PC-3 (cell line): ENCODE measurements at regions not wholly inside any gene's neighbourhood (a gene's known extent, or its start where the extent isn't known, plus 50 kb on each side); places are given as distances from the start of the nearest gene placed in this dataset.

Source experiments
- ATAC-seq: fragments of 200-7000 bp; cut with Tn5 transposase; 2 replicates; pipeline ENCODE4 v1.9.1; 2020; ENCODE audit warnings: mild to moderate bottlenecking, moderate library complexity
- BruUV-seq: library from RNA; stranded (reverse); fragments of 400-500 nt; replicated peaks from 2 replicates; lab custom pipeline; 2021; lab: Mats Ljungman, UMichigan
- CTCF ChIA-PET: fragments of 300-600 bp; sonication (Branson Sonifier 250); formaldehyde crosslinking; loops from one replicate; lab custom pipeline; 2022; ENCODE audit warnings: antibody characterized with exemption; lab: Charles Lee
- POLR2A ChIA-PET: fragments of 300-600 bp; sonication (Branson Sonifier 250); formaldehyde crosslinking; loops from one replicate; lab custom pipeline; 2022; ENCODE audit warnings: antibody characterized with exemption; ENCODE audit not compliant: unreplicated experiment; lab: Charles Lee
- DNase-seq: peaks from one replicate; pipeline ENCODE4 v3.0.0-alpha.2; 2015
- H2AFZ ChIP-seq: fragments of 300-600 bp; sonication (generic); 2 replicates; pipeline ENCODE4 v1.6.0; 2016; ENCODE audit warnings: antibody characterized with exemption, low read length
- H3F3A ChIP-seq: fragments of 300-600 bp; sonication (generic); one replicate; pipeline ENCODE4 v1.6.0; 2017; ENCODE audit warnings: antibody characterized with exemption, low read length, control low read depth, mild to moderate bottlenecking; ENCODE audit not compliant: unreplicated experiment
- H3K27ac ChIP-seq: fragments of 300-600 bp; sonication (generic); 2 replicates; pipeline ENCODE4 v1.5.1; 2016; ENCODE audit warnings: mild to moderate bottlenecking, low read length
- H3K27me3 ChIP-seq: fragments of 300-600 bp; sonication (generic); 2 replicates; pipeline ENCODE4 v1.6.1; 2016; ENCODE audit warnings: low read length, mixed read lengths
- H3K36me3 ChIP-seq: fragments of 300-600 bp; sonication (generic); 2 replicates; pipeline ENCODE4 v1.6.1; 2016; ENCODE audit warnings: low read depth, mixed run types, low read length, mixed read lengths
- H3K4me1 ChIP-seq: fragments of 300-600 bp; sonication (generic); 2 replicates; pipeline ENCODE4 v1.5.1; 2016; ENCODE audit warnings: low read length; ENCODE audit not compliant: insufficient read depth
- H3K4me2 ChIP-seq: fragments of 300-600 bp; sonication (generic); 2 replicates; pipeline ENCODE4 v1.6.0; 2016; ENCODE audit warnings: low read length
- H3K4me3 ChIP-seq: fragments of 300-600 bp; sonication (generic); 2 replicates; pipeline ENCODE4 v1.5.1; 2016; ENCODE audit warnings: mild to moderate bottlenecking, low read length, mixed read lengths
- H3K79me2 ChIP-seq: fragments of 300-600 bp; sonication (generic); 2 replicates; pipeline ENCODE4 v1.6.1; 2017; ENCODE audit warnings: low read length, mixed read lengths
- H3K9ac ChIP-seq: fragments of 300-600 bp; sonication (generic); 2 replicates; pipeline ENCODE4 v1.6.0; 2016; ENCODE audit warnings: mild to moderate bottlenecking, low read length
- H3K9me2 ChIP-seq: fragments of 300-600 bp; sonication (generic); replicated peaks from 2 replicates; pipeline ENCODE4 v1.6.1; 2016; ENCODE audit warnings: mixed run types, low read length, mixed read lengths
- H3K9me3 ChIP-seq: fragments of 300-600 bp; sonication (generic); 2 replicates; pipeline ENCODE4 v1.6.1; 2016; ENCODE audit warnings: low read length, mixed read lengths
- H4K20me1 ChIP-seq: fragments of 300-600 bp; sonication (generic); 2 replicates; pipeline ENCODE4 v1.6.1; 2016; ENCODE audit warnings: low read length, mixed read lengths
- EZH2 ChIP-seq: fragments of 300-600 bp; sonication (generic); IDR thresholded peaks from one replicate; pipeline ENCODE4 v1.6.1; 2017; ENCODE audit warnings: antibody characterized with exemption, mild to moderate bottlenecking, low read length; ENCODE audit not compliant: unreplicated experiment
- EZH2phosphoT487 ChIP-seq: fragments of 300-600 bp; sonication (generic); IDR thresholded peaks from 2 replicates; pipeline ENCODE4 v1.6.1; 2018; ENCODE audit warnings: mild to moderate bottlenecking, antibody characterized with exemption, low read length, borderline replicate concordance
- intact Hi-C: fragments of 100-400 bp; cut with micrococcal nuclease; formaldehyde crosslinking; loops from 2 replicates; pipeline ENCODE4 v1.9.0; 2023
- TF ChIP-seq, protein P1 (sequence below): fragments of 300-600 bp; sonication (generic); conservative IDR thresholded peaks from 2 replicates; pipeline ENCODE4 v1.5.1; 2017; ENCODE audit warnings: antibody characterized with exemption, low read depth, mild to moderate bottlenecking, low read length

DNA sequence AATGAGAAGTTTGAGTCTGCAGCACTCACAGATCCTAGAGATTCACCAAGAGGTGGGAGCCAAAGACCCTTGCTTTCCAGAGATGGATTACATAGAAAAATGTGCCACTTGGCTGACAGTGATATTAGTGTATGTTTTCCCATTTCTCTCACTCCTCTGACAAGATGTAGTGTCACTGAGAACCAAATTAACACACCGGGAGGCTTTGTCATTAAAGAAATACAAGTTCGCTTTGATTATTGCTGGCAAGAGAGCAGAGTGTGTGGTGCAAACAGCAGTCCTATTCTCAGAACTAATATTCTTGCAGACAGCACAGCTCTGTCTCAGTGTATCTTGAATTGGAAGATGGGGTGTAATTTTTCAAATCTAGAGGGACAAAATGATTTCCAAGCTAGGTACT, 171.6 kb upstream of the SETBP1 start:
- H3K4me2 ChIP-seq, result no peak overlapping the region
- H3K4me3 ChIP-seq, result no peak overlapping the region
- ATAC-seq (no peak), DNase-seq (no peak)
- no peak overlapping the region for H2AFZ ChIP-seq
- H3K4me1 ChIP-seq, result no peaks in the 10 kb centered on the region
- H3K79me2 ChIP-seq, result no peaks in the 10 kb centered on the region
- ChIA-PET CTCF (no interaction called here), POLR2A (no interaction called here)
- no peaks in the 10 kb centered on the region for H3K36me3 ChIP-seq
- H4K20me1 ChIP-seq, result no peaks in the 10 kb centered on the region
- H3K27ac ChIP-seq, result no peak overlapping the region
- no peaks in the 10 kb centered on the region for H3K9me2 ChIP-seq
- H3K9me3 ChIP-seq, result no peaks in the 10 kb centered on the region
- TF ChIP-seq, protein P1, sequence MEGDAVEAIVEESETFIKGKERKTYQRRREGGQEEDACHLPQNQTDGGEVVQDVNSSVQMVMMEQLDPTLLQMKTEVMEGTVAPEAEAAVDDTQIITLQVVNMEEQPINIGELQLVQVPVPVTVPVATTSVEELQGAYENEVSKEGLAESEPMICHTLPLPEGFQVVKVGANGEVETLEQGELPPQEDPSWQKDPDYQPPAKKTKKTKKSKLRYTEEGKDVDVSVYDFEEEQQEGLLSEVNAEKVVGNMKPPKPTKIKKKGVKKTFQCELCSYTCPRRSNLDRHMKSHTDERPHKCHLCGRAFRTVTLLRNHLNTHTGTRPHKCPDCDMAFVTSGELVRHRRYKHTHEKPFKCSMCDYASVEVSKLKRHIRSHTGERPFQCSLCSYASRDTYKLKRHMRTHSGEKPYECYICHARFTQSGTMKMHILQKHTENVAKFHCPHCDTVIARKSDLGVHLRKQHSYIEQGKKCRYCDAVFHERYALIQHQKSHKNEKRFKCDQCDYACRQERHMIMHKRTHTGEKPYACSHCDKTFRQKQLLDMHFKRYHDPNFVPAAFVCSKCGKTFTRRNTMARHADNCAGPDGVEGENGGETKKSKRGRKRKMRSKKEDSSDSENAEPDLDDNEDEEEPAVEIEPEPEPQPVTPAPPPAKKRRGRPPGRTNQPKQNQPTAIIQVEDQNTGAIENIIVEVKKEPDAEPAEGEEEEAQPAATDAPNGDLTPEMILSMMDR, result no peak
- TF ChIP-seq EZH2phosphoT487 (no peak), EZH2 (no peak)
- H3K27me3 ChIP-seq, result no peaks in the 10 kb centered on the region
- intact Hi-C loops, result no loop called here
- no peaks in the 10 kb centered on the region for H3F3A ChIP-seq
- no TSS peak for BruUV-seq
- H3K9ac ChIP-seq, result no peak overlapping the region

DNA sequence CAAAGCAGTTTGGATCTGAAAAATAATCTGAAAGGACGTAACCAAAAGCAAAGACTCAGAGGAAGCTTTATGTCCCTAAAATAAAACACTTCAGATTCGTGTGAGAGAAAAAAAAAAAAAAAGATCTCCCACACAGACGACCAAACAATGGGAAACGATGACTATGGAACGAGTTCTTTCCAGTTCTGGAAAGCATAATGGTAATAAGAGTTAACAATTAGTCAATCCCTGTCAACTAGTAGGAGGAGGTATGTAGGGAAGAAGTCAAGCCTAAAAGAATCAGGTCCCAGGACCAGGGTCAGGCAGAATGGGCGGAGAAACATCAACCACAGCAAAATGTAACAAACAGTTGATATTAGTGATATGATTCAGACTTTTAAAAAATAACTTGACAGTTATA, 170.3 kb upstream of the SETBP1 start:
- CTCF ChIA-PET, result no interaction called here
- DNase-seq, result no peak
- Histone ChIP-seq H3K9me3 (no peaks in the 10 kb centered on the region), H4K20me1 (no peaks in the 10 kb centered on the region), H3K4me3 (no peak overlapping the region), H3K4me1 (no peaks in the 10 kb centered on the region), H3K9me2 (no peaks in the 10 kb centered on the region), H3K9ac (no peak overlapping the region), H3F3A (no peaks in the 10 kb centered on the region), H2AFZ (no peak overlapping the region), H3K27me3 (no peaks in the 10 kb centered on the region), H3K79me2 (no peaks in the 10 kb centered on the region), H3K4me2 (no peak overlapping the region), H3K36me3 (no peaks in the 10 kb centered on the region), H3K27ac (no peak overlapping the region)
- BruUV-seq, result no TSS peak
- intact Hi-C loops, result no loop called here
- POLR2A ChIA-PET, result no interaction called here
- TF ChIP-seq EZH2phosphoT487 (no peak), EZH2 (no peak)
- TF ChIP-seq, protein P1, result no peak
- no peak for ATAC-seq

DNA sequence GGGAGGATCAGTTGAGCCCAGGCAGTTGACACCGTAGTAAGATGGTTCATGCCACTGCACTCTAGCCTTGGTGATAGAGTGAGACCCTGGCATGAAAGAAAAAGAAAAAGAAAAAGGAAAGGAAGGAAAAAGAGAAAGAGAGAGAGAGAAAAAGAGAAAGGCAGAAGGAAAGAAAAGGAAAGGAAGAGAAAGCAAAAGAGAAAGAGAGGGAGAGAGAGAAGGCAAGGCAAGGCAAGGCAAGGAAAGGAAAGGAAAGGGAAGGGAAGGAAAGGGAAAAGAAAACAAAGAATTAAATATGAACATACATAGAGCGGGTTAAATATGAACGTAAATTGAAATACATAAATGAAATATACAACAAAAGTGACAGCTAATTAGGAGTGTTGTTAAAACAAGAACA, 167.5 kb upstream of the SETBP1 start:
- no peak overlapping the region for H3K4me3 ChIP-seq
- ATAC-seq, result no peak
- no TSS peak for BruUV-seq

More for the DNA sequence above, 167.5 kb upstream of the SETBP1 start:
- Histone ChIP-seq H4K20me1 (no peaks in the 10 kb centered on the region), H3K9ac (no peak overlapping the region), H3K36me3 (no peaks in the 10 kb centered on the region), H3F3A (no peaks in the 10 kb centered on the region), H3K27me3 (no peaks in the 10 kb centered on the region), H3K4me1 (peaks cover 5% of the 10 kb centered on the region; the same call in 1 of the 2 replicates), H3K4me2 (no peak overlapping the region), H3K9me3 (no peaks in the 10 kb centered on the region), H3K9me2 (no peaks in the 10 kb centered on the region), H3K27ac (no peak overlapping the region), H2AFZ (no peak overlapping the region), H3K79me2 (no peaks in the 10 kb centered on the region)
- TF ChIP-seq, protein P1, result no peak
- POLR2A ChIA-PET, result no interaction called here
- CTCF ChIA-PET, result no interaction called here
- intact Hi-C loops, result no loop called here
- no peak for DNase-seq
